ENCODE measurements at regions not wholly inside any gene's neighbourhood (a gene's known extent, or its start where the extent isn't known, plus 50 kb on each side); places are given as distances from the start of the nearest gene placed in this dataset.

GRCh38 chr6:106889692-106890091 is 84.8 kb downstream of the CD24 start:
- no peak for TF ChIP-seq CTCF (conservative IDR thresholded peaks at IDR 0.05; ENCODE audit: low read depth in 2 of 2)
- TF ChIP-seq EZH2 (IDR thresholded peaks at IDR 0.05; ENCODE audit: low read depth, unreplicated experiment): no peak
- no peak for TF ChIP-seq REST (IDR thresholded peaks at IDR 0.05; ENCODE audit: unreplicated experiment)
- TF ChIP-seq CREB1 (CRISPR knock-in tag; IDR thresholded peaks at IDR 0.05; ENCODE audit: low read depth): no peak
- TF ChIP-seq EZH2phosphoT487 (IDR thresholded peaks at IDR 0.05; ENCODE audit: unreplicated experiment): no peak
- TF ChIP-seq POLR2AphosphoS5 (IDR thresholded peaks at IDR 0.05; ENCODE audit: low read depth): no peak
- no peak for TF ChIP-seq ETS1 (IDR thresholded peaks at IDR 0.05)
- no peak for TF ChIP-seq JUNB (IDR thresholded peaks at IDR 0.05; ENCODE audit: unreplicated experiment)

Data from GM23338 (cell line).